HG03025 (cell line): ENCODE measurements at regions not wholly inside any gene's neighbourhood (a gene's known extent, or its start where the extent isn't known, plus 50 kb on each side); places are given as distances from the start of the nearest gene placed in this dataset.
"Not testable (repeated sequence)": the region's sequence is repeated elsewhere in the genome, so short reads cannot be mapped to it uniquely, and the experiment has no call there.

ENCODE experiments used
- ATAC-seq: cut with Tn5 transposase; IDR thresholded peaks from one replicate; pipeline ENCODE4 v1.9.1; 2021; ENCODE audit warnings: mild to moderate bottlenecking, moderate library complexity; ENCODE audit not compliant: unreplicated experiment, low FRiP score

DNA sequence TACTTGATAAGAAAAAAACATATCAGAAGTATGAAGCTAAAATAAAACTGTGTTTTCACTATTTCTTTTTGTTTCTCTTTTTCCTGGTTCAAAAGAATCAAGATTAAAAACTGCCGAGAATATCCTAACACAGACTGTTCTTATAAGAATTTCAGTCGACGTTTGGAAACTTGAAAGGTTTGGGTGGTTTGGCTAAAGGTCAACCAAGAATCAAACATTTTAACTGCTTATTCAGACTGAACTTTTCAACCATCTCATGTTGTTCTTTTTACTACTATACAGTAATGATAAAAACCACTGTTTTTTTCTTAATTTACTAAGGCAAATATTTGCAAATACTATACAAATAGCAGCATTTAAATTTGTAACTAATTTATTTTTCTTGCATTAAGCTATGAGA lies 308.5 kb upstream of the TFPI start:
- no peak for ATAC-seq

- no peak for ATAC-seq
Observed at GRCh38 chr2:187865025-187865424, 310.8 kb upstream of the TFPI start.

DNA sequence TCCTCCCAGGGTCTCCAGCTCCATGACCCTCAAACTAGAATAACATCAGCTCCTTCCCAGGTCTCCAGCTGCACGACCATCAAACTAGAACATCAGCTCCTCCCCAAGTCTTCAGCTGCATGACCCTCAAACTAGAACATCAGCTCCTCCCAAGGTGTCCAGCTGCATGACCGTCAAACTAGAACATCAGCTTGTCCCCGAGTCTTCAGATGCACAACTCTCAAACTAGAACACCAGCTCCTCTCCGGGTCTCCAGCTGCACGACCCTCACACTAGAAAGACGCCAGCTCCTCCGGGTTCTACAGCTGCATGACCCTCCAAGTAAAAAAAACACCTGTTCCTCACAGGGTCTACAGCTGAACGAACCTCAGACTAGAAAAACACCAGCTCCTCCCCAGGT lies 312.9 kb upstream of the TFPI start:
- ATAC-seq = no peak

DNA sequence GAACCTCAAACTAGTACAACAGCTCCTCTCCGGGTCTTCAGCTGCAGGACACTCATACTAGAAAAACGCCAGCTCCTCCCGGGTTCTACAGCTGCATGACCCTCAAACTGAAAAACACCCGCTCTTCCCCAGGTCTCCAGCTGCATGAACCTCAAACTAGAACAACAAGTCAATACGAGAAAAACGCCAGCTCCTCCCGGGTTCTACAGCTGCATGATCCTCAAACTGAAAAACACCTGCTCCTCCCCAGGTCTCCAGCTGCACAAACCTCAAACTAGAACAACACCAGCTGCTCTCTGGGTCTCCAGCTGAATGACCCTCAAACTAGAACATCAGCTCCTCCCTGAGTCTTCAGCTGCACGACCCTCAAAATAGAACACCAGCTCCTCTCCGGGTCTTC lies 315.0 kb upstream of the TFPI start:
- ATAC-seq = no peak

DNA sequence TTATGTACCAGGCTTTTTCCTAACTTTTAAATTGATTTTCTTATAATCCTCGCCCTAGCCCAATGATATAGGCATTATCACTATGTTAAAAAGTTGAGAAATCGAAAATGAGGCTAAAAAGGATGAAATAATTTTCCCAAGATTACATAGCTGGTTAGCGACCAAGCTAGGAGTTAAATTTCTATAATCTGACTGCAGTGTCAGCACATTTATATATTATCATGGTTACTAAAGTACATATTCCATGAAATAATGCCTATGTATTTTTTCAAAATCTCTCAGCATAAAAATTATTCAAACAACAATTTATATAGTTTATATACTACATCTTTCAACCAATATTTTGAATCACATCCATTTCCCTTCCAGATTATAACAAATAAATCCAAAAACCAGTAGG lies 317.3 kb upstream of the TFPI start:
- ATAC-seq = no peak

- ATAC-seq = no peak
Observed at GRCh38 chr2:187873132-187873531, 318.9 kb upstream of the TFPI start.

GRCh38 chr2:187874786-187875185 lies 320.6 kb upstream of the TFPI start:
- ATAC-seq = no peak

GRCh38 chr2:187875261-187876141 lies 321.3 kb upstream of the TFPI start:
- no peak for ATAC-seq

GRCh38 chr2:187876554-187876953 lies 322.3 kb upstream of the TFPI start:
- ATAC-seq = no peak

- no peak for ATAC-seq
Observed at GRCh38 chr2:187877391-187877790, 323.2 kb upstream of the TFPI start.

DNA sequence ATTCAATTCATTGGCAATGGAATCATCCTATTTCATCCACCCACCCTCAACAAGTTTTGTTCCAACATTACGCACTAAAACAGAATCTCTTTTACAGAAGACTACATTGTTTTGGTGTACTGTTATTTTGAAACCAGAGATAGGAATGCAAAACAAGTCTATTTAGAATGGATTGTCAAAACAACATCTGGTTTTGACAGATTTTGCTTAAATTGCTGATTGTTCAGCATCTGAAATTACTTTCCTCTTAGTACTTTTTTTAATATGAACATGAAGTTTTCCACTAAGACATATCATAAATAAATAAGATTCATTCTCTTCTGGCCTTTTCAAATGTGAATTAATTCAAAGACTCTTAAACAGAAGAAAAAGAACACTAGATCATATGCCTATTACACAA lies 323.9 kb upstream of the TFPI start:
- no peak for ATAC-seq

- ATAC-seq = no peak
Observed at GRCh38 chr2:187879491-187879890, 325.3 kb upstream of the TFPI start.

DNA sequence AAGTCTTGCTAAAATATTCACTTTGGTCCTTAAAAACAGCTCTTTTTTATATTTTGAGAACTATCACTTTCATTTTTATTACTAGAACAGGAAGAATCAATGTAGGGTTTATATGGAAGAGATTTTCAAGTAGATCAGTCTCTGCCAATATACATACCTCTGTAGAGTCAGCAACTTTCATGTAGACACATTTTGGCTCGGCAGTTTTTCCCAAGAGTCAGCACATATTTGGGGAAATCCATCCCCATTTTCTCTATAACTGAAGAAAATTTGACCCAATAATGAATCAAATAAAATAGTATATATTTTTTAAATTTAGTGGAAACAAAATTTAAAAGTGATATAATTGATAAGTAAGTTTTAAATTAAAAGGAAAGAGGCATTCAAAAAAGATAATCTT lies 329.8 kb upstream of the TFPI start:
- ATAC-seq = no peak

DNA sequence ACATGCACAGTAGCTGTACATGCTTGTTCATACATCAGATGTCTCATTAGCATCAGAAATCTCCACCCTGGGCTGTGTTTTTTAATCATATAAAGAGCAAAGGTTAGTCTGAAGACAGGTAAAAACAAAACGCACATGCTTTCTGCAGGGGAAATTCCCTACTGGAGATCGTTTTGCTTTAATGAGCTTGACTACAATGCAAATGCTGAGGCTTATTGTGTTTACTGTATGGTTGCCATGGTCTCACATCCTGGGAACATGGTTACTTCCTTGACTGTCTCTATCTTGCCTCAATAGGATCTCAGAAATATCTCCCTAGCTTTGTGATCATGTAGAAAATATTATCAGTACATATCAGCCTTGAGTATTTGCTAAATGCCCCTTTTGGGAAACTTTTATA lies 336.5 kb upstream of the TFPI start:
- no peak for ATAC-seq

DNA sequence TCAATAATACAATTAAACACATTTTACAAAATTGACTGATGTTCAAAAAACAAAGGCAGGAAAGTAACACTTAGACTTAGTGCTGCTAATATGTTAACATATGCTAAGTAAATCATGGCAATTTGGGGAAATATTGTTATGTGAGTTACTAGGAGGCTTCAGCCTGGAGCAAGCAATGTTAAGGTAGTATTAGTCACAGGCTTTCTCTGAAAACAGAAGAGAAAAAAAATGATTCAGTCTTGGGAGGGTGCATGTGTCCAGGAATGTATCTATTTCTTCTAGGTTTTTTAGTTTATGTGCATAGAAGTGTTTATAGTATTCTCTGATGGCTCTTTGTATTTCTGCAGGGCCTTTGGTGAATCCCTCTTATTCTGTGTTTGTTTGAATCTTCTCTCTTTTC lies 345.8 kb upstream of the TFPI start:
- no peak for ATAC-seq

- ATAC-seq = no peak
Observed at GRCh38 chr2:187906021-187906420, 351.8 kb upstream of the TFPI start.

DNA sequence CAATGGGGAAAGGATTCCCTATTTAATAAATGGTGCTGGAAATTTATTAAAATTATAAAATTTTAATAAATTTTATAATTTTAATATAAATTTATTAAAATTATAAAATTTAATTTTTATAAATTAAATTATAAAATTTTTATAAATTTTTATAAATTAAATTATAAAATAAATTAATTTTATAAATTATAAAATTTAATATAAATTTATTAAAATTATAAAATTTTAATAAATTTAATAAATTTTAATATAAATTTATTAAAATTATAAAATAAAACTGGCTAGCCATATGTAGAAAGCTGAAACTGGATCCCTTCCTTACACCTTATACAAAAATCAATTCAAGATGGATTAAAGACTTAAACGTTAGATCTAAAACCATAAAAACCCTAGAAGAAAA lies 356.7 kb upstream of the TFPI start:
- not testable (repeated sequence) for ATAC-seq

GRCh38 chr2:187912950-187913349 lies 358.7 kb upstream of the TFPI start:
- no peak for ATAC-seq

- no peak for ATAC-seq
Observed at GRCh38 chr2:187915810-187916209, 361.6 kb upstream of the TFPI start.

DNA sequence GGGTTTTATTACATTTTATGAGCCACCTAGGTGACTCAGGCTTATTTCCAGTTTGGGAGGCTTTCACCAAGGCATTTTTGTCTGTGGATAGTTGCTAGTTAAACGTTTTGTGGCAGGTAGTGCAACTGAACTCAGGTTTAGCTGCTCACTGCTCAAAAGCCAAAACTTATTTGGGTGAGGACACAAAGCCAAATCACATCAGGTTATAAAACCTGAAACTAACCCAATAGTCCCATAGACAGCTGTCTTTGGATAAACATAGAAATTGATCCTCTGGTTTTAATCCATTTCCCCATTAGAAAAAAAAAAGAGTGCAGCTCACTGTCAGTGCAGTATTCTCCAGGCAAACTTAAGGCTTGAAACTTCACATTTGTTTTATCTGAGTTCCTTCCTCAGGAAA lies 362.6 kb upstream of the TFPI start:
- no peak for ATAC-seq

GRCh38 chr2:187917535-187917934 lies 363.3 kb upstream of the TFPI start:
- no peak for ATAC-seq

GRCh38 chr2:187918996-187919821 lies 365.0 kb upstream of the TFPI start:
- ATAC-seq = no peak
